ENCODE measurements at regions not wholly inside any gene's neighbourhood (a gene's known extent, or its start where the extent isn't known, plus 50 kb on each side); places are given as distances from the start of the nearest gene placed in this dataset.

DNA sequence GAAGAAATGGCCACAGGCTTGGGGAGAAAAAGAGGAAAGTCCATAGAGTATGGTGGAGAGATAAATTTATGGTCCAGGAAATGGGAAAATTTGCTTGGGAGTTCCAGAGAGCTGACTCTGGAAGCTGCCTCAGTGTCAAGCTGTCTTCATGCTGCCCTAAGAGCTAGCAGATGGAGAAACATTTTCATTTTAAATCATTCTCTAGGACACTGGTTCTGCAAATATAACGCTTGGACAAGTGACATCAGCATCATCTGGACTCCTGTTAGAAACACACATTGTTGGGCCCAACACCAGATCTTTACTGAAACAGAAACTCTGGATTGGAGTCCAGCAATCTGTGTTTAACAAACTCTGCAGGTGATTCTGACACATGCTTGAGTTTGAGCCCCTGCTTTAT, 592.0 kb upstream of the KLF12 start:
- TF ChIP-seq, protein P1, sequence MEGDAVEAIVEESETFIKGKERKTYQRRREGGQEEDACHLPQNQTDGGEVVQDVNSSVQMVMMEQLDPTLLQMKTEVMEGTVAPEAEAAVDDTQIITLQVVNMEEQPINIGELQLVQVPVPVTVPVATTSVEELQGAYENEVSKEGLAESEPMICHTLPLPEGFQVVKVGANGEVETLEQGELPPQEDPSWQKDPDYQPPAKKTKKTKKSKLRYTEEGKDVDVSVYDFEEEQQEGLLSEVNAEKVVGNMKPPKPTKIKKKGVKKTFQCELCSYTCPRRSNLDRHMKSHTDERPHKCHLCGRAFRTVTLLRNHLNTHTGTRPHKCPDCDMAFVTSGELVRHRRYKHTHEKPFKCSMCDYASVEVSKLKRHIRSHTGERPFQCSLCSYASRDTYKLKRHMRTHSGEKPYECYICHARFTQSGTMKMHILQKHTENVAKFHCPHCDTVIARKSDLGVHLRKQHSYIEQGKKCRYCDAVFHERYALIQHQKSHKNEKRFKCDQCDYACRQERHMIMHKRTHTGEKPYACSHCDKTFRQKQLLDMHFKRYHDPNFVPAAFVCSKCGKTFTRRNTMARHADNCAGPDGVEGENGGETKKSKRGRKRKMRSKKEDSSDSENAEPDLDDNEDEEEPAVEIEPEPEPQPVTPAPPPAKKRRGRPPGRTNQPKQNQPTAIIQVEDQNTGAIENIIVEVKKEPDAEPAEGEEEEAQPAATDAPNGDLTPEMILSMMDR (IDR thresholded peaks at IDR 0.05): no peak
- TF ChIP-seq, protein P2, sequence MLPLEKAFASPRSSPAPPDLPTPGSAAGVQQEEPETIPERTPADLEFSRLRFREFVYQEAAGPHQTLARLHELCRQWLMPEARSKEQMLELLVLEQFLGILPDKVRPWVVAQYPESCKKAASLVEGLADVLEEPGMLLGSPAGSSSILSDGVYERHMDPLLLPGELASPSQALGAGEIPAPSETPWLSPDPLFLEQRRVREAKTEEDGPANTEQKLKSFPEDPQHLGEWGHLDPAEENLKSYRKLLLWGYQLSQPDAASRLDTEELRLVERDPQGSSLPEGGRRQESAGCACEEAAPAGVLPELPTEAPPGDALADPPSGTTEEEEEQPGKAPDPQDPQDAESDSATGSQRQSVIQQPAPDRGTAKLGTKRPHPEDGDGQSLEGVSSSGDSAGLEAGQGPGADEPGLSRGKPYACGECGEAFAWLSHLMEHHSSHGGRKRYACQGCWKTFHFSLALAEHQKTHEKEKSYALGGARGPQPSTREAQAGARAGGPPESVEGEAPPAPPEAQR (CRISPR knock-in tag; IDR thresholded peaks at IDR 0.05): no peak
- TF ChIP-seq CBFB (CRISPR knock-in tag; IDR thresholded peaks at IDR 0.05; ENCODE audit: low read depth) (no peak), ZNF423 (CRISPR knock-in tag; IDR thresholded peaks at IDR 0.05) (no peak), ZNF416 (CRISPR knock-in tag; IDR thresholded peaks at IDR 0.05) (no peak), TP53 (CRISPR knock-in tag; IDR thresholded peaks at IDR 0.05) (no peak), ZNF121 (CRISPR knock-in tag; IDR thresholded peaks at IDR 0.05) (no peak), FOXJ3 (CRISPR knock-in tag; IDR thresholded peaks at IDR 0.05; ENCODE audit: borderline replicate concordance) (no peak), ZNF138 (CRISPR knock-in tag; conservative IDR thresholded peaks at IDR 0.05) (no peak)
- TF ChIP-seq, protein P3, sequence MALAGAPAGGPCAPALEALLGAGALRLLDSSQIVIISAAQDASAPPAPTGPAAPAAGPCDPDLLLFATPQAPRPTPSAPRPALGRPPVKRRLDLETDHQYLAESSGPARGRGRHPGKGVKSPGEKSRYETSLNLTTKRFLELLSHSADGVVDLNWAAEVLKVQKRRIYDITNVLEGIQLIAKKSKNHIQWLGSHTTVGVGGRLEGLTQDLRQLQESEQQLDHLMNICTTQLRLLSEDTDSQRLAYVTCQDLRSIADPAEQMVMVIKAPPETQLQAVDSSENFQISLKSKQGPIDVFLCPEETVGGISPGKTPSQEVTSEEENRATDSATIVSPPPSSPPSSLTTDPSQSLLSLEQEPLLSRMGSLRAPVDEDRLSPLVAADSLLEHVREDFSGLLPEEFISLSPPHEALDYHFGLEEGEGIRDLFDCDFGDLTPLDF (CRISPR knock-in tag; IDR thresholded peaks at IDR 0.05): no peak
- TF ChIP-seq, protein P4, sequence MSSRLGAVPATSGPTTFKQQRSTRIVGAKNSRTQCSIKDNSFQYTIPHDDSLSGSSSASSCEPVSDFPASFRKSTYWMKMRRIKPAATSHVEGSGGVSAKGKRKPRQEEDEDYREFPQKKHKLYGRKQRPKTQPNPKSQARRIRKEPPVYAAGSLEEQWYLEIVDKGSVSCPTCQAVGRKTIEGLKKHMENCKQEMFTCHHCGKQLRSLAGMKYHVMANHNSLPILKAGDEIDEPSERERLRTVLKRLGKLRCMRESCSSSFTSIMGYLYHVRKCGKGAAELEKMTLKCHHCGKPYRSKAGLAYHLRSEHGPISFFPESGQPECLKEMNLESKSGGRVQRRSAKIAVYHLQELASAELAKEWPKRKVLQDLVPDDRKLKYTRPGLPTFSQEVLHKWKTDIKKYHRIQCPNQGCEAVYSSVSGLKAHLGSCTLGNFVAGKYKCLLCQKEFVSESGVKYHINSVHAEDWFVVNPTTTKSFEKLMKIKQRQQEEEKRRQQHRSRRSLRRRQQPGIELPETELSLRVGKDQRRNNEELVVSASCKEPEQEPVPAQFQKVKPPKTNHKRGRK (CRISPR knock-in tag; IDR thresholded peaks at IDR 0.05; ENCODE audit: borderline replicate concordance): no peak

Measured in WTC11 (cell line).